Activated B cell treated with CpG ODN at 0.5 μM for 24 hours (primary cell): ENCODE measurements at regions not wholly inside any gene's neighbourhood (a gene's known extent, or its start where the extent isn't known, plus 50 kb on each side); places are given as distances from the start of the nearest gene placed in this dataset.

ENCODE experiments used
- ATAC-seq: fragments of 200-7000 bp; cut with Tn5 transposase; one replicate; pipeline ENCODE4 v1.10.0; 2021; ENCODE audit warnings: low read depth, mild to moderate bottlenecking, moderate library complexity
- CTCF ChIA-PET: fragments of 350-600 bp; sonication (Branson Sonifier 250); formaldehyde crosslinking; loops from one replicate; lab custom pipeline; 2021; ENCODE audit warnings: antibody characterized with exemption; lab: Charles Lee
- POLR2A ChIA-PET: fragments of 350-600 bp; sonication (Branson Sonifier 250); formaldehyde crosslinking; loops from one replicate; lab custom pipeline; 2021; ENCODE audit warnings: antibody characterized with exemption; lab: Charles Lee
- DNase-seq: peaks from one replicate; pipeline ENCODE4 v3.0.0; 2022
- H3K27ac Mint-ChIP-seq: one replicate; pipeline ENCODE4 v1.8.0; 2020; ENCODE audit warnings: mixed read lengths
- H3K27me3 Mint-ChIP-seq: one replicate; pipeline ENCODE4 v1.8.0; 2021; ENCODE audit warnings: mixed read lengths
- H3K36me3 Mint-ChIP-seq: one replicate; pipeline ENCODE4 v1.8.0; 2021; ENCODE audit warnings: low read depth, mixed read lengths
- H3K4me1 Mint-ChIP-seq: one replicate; pipeline ENCODE4 v1.8.0; 2021; ENCODE audit warnings: mixed read lengths
- H3K4me3 Mint-ChIP-seq: one replicate; pipeline ENCODE4 v1.8.0; 2020; ENCODE audit warnings: mild to moderate bottlenecking, mixed read lengths
- H3K9me3 Mint-ChIP-seq: one replicate; pipeline ENCODE4 v1.8.0; 2020; ENCODE audit warnings: mixed read lengths
- intact Hi-C: fragments of 100-400 bp; cut with micrococcal nuclease; formaldehyde crosslinking; loops from one replicate; pipeline ENCODE4 v1.15.1; 2024
- TF ChIP-seq, protein P1 (sequence below): fragments of 200-600 bp; IDR thresholded peaks from one replicate; pipeline ENCODE4 v1.8.0; 2022; ENCODE audit warnings: antibody characterized with exemption, mild to moderate bottlenecking

DNA sequence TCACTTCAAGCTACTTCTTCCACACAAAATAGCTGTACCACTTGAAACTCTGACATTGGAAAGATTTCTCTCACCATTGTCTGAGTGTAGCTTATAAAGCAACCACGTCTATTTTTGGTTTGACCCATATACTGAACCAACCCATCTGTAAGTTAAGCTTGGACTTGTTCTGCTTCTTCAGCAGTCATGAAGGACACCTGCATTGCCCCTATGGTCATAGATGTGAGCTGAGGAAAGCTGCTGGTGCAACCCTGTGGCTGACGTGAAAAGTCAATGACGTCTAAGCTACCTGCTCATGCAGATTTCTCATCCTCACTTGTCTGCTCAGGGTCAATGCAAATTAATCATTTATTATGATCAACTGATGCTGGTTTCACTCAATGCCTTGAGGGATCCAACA lies 417.4 kb downstream of the CETN3 start:
- no peaks in the 10 kb centered on the region for H3K36me3 Mint-ChIP-seq
- ChIA-PET POLR2A (no interaction called here), CTCF (interaction anchor here (1.2 kb wide), 1 partner anchor 11 kb away, joined by 3 read pairs; no protein-coding TSS in a partner anchor)
- intact Hi-C loops = no loop called here
- TF ChIP-seq, protein P1, sequence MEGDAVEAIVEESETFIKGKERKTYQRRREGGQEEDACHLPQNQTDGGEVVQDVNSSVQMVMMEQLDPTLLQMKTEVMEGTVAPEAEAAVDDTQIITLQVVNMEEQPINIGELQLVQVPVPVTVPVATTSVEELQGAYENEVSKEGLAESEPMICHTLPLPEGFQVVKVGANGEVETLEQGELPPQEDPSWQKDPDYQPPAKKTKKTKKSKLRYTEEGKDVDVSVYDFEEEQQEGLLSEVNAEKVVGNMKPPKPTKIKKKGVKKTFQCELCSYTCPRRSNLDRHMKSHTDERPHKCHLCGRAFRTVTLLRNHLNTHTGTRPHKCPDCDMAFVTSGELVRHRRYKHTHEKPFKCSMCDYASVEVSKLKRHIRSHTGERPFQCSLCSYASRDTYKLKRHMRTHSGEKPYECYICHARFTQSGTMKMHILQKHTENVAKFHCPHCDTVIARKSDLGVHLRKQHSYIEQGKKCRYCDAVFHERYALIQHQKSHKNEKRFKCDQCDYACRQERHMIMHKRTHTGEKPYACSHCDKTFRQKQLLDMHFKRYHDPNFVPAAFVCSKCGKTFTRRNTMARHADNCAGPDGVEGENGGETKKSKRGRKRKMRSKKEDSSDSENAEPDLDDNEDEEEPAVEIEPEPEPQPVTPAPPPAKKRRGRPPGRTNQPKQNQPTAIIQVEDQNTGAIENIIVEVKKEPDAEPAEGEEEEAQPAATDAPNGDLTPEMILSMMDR = no peak
- H3K27ac Mint-ChIP-seq = no peak overlapping the region
- ATAC-seq (no peak), DNase-seq (no peak)
- H3K4me1 Mint-ChIP-seq = no peaks in the 10 kb centered on the region
- no peaks in the 10 kb centered on the region for H3K9me3 Mint-ChIP-seq
- H3K27me3 Mint-ChIP-seq = no peaks in the 10 kb centered on the region
- H3K4me3 Mint-ChIP-seq = no peak overlapping the region

GRCh38 chr5:89991592-89991991 lies 418.0 kb downstream of the CETN3 start:
- no peaks in the 10 kb centered on the region for H3K9me3 Mint-ChIP-seq

GRCh38 chr5:89989776-89990175 lies 419.8 kb downstream of the CETN3 start:
- Mint-ChIP-seq H3K36me3 (no peaks in the 10 kb centered on the region), H3K4me1 (no peaks in the 10 kb centered on the region), H3K27ac (no peak overlapping the region), H3K27me3 (no peaks in the 10 kb centered on the region), H3K9me3 (no peaks in the 10 kb centered on the region), H3K4me3 (no peak overlapping the region)
- no peak for DNase-seq
- no peak for ATAC-seq
- ChIA-PET POLR2A (no interaction called here), CTCF (interaction anchor here (0.7 kb wide), 1 partner anchor 42 kb away, joined by 3 read pairs; no protein-coding TSS in a partner anchor)
- TF ChIP-seq, protein P1 = no peak
- intact Hi-C loops = no loop called here

More at GRCh38 chr5:89991592-89991991, 418.0 kb downstream of the CETN3 start:
- ChIA-PET POLR2A (no interaction called here), CTCF (no interaction called here)
- Mint-ChIP-seq H3K36me3 (no peaks in the 10 kb centered on the region), H3K4me1 (no peaks in the 10 kb centered on the region), H3K27ac (no peak overlapping the region), H3K4me3 (no peak overlapping the region), H3K27me3 (no peaks in the 10 kb centered on the region)
- intact Hi-C loops = no loop called here
- DNase-seq = no peak
- TF ChIP-seq, protein P1 = no peak
- ATAC-seq = no peak

DNA sequence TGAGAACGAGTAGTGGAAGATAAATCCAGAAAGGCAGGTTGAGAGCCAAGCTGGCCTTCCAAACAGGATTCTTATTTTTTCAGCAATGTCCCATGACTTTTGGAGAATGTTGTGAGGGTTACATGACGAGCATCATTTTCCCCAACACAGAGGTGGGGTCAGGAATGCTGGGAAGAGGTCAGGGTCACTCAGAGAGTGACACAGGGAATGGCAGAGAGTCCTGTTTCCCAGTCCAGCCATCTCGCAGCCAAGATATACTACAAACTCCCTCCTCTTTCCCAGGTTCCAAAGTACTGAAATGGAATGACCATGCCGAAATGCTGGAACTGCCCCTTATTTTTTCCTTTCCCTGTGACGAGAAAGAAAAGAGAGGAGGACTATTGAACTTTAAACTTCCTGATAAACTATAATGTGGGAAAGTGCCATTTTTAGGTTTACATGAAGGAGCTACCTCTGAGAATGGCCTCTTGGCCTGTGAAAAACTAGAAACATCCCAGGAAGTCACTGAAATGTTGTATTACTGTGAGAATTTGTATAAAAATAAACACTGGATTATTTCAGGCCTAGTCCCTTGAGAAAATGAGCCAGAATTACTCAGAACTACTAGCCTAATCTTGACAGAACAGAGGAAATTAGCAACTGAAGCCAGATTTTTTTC lies 420.4 kb downstream of the CETN3 start:
- TF ChIP-seq, protein P1 = no peak
- ChIA-PET POLR2A (interaction anchor here (0.7 kb wide), 1 partner anchor 1259 kb away, joined by 3 read pairs; no protein-coding TSS in a partner anchor), CTCF (interaction anchor here (0.7 kb wide), 1 partner anchor 41 kb away, joined by 3 read pairs; no protein-coding TSS in a partner anchor)
- Mint-ChIP-seq H3K4me3 (no peak overlapping the region), H3K9me3 (no peaks in the 10 kb centered on the region), H3K27me3 (no peaks in the 10 kb centered on the region), H3K36me3 (no peaks in the 10 kb centered on the region), H3K4me1 (no peaks in the 10 kb centered on the region), H3K27ac (no peak overlapping the region)
- ATAC-seq = no peak
- DNase-seq = no peak
- intact Hi-C loops = no loop called here

GRCh38 chr5:89988129-89988810 lies 421.3 kb downstream of the CETN3 start:
- H3K36me3 Mint-ChIP-seq = no peaks in the 10 kb centered on the region
- POLR2A ChIA-PET = interaction anchor here (0.7 kb wide), 1 partner anchor 1259 kb away, joined by 3 read pairs; no protein-coding TSS in a partner anchor
- CTCF ChIA-PET = interaction anchor here (0.6 kb wide), 1 partner anchor 821 kb away, joined by 3 read pairs; no protein-coding TSS in a partner anchor
- no peaks in the 10 kb centered on the region for H3K9me3 Mint-ChIP-seq
- ATAC-seq (no peak), DNase-seq (no peak)
- TF ChIP-seq, protein P1 = no peak
- intact Hi-C loops = no loop called here
- no peak overlapping the region for H3K27ac Mint-ChIP-seq
- no peaks in the 10 kb centered on the region for H3K27me3 Mint-ChIP-seq
- peaks cover 2% of the 10 kb centered on the region for H3K4me1 Mint-ChIP-seq
- H3K4me3 Mint-ChIP-seq = no peak overlapping the region
